Glutamatergic neuron (in vitro differentiated cells): ENCODE measurements at regions not wholly inside any gene's neighbourhood (a gene's known extent, or its start where the extent isn't known, plus 50 kb on each side); places are given as distances from the start of the nearest gene placed in this dataset.

Experiments used
- DNase-seq: peaks from one replicate; pipeline ENCODE4 v3.0.0; 2022
- H3K27ac Mint-ChIP-seq: one replicate; pipeline ENCODE4 v1.8.0; 2020; ENCODE audit warnings: mild to moderate bottlenecking, mixed read lengths, inconsistent platforms; ENCODE audit not compliant: unreplicated experiment
- H3K27me3 Mint-ChIP-seq: one replicate; pipeline ENCODE4 v1.8.0; 2020; ENCODE audit warnings: mild to moderate bottlenecking, moderate library complexity, mixed read lengths, inconsistent platforms; ENCODE audit not compliant: unreplicated experiment
- H3K36me3 Mint-ChIP-seq: one replicate; pipeline ENCODE4 v1.8.0; 2020; ENCODE audit warnings: mild to moderate bottlenecking, mixed read lengths, inconsistent platforms; ENCODE audit not compliant: unreplicated experiment
- H3K4me1 Mint-ChIP-seq: one replicate; pipeline ENCODE4 v1.8.0; 2020; ENCODE audit warnings: mild to moderate bottlenecking, low read depth, mixed read lengths, inconsistent platforms; ENCODE audit not compliant: unreplicated experiment
- H3K4me3 Mint-ChIP-seq: one replicate; pipeline ENCODE4 v1.8.0; 2020; ENCODE audit warnings: mild to moderate bottlenecking, mixed read lengths, inconsistent platforms; ENCODE audit not compliant: unreplicated experiment
- H3K9me3 Mint-ChIP-seq: one replicate; pipeline ENCODE4 v1.8.0; 2020; ENCODE audit warnings: mild to moderate bottlenecking, moderate library complexity, mixed read lengths, inconsistent platforms; ENCODE audit not compliant: unreplicated experiment
- TF ChIP-seq, protein P1 (sequence below): fragments of 200-600 bp; sonication (generic); IDR thresholded peaks from one replicate; pipeline ENCODE4 v1.5.0; 2021; ENCODE audit not compliant: partially characterized antibody, unreplicated experiment

- Mint-ChIP-seq H3K27ac (no peak overlapping the region), H3K4me1 (peaks cover 6% of the 10 kb centered on the region), H3K9me3 (no peaks in the 10 kb centered on the region), H3K4me3 (no peak overlapping the region), H3K27me3 (no peaks in the 10 kb centered on the region), H3K36me3 (no peaks in the 10 kb centered on the region)
- TF ChIP-seq, protein P1, sequence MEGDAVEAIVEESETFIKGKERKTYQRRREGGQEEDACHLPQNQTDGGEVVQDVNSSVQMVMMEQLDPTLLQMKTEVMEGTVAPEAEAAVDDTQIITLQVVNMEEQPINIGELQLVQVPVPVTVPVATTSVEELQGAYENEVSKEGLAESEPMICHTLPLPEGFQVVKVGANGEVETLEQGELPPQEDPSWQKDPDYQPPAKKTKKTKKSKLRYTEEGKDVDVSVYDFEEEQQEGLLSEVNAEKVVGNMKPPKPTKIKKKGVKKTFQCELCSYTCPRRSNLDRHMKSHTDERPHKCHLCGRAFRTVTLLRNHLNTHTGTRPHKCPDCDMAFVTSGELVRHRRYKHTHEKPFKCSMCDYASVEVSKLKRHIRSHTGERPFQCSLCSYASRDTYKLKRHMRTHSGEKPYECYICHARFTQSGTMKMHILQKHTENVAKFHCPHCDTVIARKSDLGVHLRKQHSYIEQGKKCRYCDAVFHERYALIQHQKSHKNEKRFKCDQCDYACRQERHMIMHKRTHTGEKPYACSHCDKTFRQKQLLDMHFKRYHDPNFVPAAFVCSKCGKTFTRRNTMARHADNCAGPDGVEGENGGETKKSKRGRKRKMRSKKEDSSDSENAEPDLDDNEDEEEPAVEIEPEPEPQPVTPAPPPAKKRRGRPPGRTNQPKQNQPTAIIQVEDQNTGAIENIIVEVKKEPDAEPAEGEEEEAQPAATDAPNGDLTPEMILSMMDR, result no peak
- no peak for DNase-seq
Observed at GRCh38 chr6:84447651-84448050, 220.2 kb upstream of the CEP162 start.

DNA sequence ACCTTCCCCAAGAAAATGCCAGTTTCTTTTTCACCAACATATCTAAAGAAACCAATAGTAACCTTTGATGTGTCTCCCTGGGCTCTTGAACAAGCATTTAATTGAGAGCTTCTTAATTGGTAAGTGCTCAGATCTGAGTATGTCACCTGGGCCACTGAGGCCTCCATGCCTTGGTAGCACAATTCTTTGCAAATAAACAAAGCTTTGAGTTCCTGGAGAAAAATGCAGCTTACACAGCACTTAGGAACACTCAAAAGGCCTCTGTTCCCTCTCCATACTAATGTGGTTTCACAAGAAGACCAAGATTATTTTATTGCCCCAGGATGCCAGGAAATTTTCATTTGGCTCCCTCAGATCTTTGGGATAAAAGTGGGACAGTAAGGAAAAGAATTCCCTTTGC lies 217.6 kb upstream of the CEP162 start:
- Mint-ChIP-seq H3K27me3 (no peaks in the 10 kb centered on the region), H3K9me3 (no peaks in the 10 kb centered on the region), H3K36me3 (no peaks in the 10 kb centered on the region), H3K27ac (no peak overlapping the region), H3K4me3 (no peak overlapping the region), H3K4me1 (peaks cover 6% of the 10 kb centered on the region)
- TF ChIP-seq, protein P1, result no peak
- no peak for DNase-seq

- Mint-ChIP-seq H3K4me3 (no peak overlapping the region), H3K27me3 (no peaks in the 10 kb centered on the region), H3K9me3 (no peaks in the 10 kb centered on the region), H3K36me3 (no peaks in the 10 kb centered on the region), H3K4me1 (no peaks in the 10 kb centered on the region), H3K27ac (no peak overlapping the region)
- no peak for DNase-seq
- TF ChIP-seq, protein P1, result no peak
Observed at GRCh38 chr6:84442208-84442607, 214.8 kb upstream of the CEP162 start.

- H3K36me3 Mint-ChIP-seq, result no peaks in the 10 kb centered on the region
Observed at GRCh38 chr6:84441456-84441855, 214.0 kb upstream of the CEP162 start.

GRCh38 chr6:84434550-84434949 lies 207.1 kb upstream of the CEP162 start:
- Mint-ChIP-seq H3K4me1 (no peaks in the 10 kb centered on the region), H3K27me3 (no peaks in the 10 kb centered on the region), H3K36me3 (no peaks in the 10 kb centered on the region), H3K27ac (no peak overlapping the region), H3K9me3 (no peaks in the 10 kb centered on the region), H3K4me3 (no peak overlapping the region)
- TF ChIP-seq, protein P1, result no peak
- DNase-seq, result no peak

More at GRCh38 chr6:84441456-84441855, 214.0 kb upstream of the CEP162 start:
- no peak for DNase-seq
- no peak overlapping the region for H3K27ac Mint-ChIP-seq
- H3K4me1 Mint-ChIP-seq, result no peaks in the 10 kb centered on the region
- no peaks in the 10 kb centered on the region for H3K9me3 Mint-ChIP-seq
- H3K27me3 Mint-ChIP-seq, result no peaks in the 10 kb centered on the region
- TF ChIP-seq, protein P1, result no peak
- no peak overlapping the region for H3K4me3 Mint-ChIP-seq
